Body of pancreas (tissue), 4 donors: ENCODE measurements at regions not wholly inside any gene's neighbourhood (a gene's known extent, or its start where the extent isn't known, plus 50 kb on each side); places are given as distances from the start of the nearest gene placed in this dataset.

Source experiments
- ATAC-seq: fragments of 150-250 bp; one replicate; pipeline ENCODE4 v1.9.1; 2016
- DNase-seq, 4 donors: peaks; one replicate each; pipeline ENCODE4 v3.0.0-alpha.2; 2019
- H3K27ac ChIP-seq, 4 donors: fragments of 200-600 bp; sonication (generic); 1 replicate in 3 of 4; 2 replicates in 1 of 4; pipeline versions ENCODE4 v1.5.1 to v1.6.1; 2016 to 2019; ENCODE audit warnings: mild to moderate bottlenecking in 1 of 4, mixed read lengths in 1 of 4, moderate library complexity in 1 of 4
- H3K27me3 ChIP-seq, 2 donors: fragments of 200-600 bp; sonication (generic); one replicate each; pipeline ENCODE4 v1.6.0; 2016; ENCODE audit warnings: mild to moderate bottlenecking in 1 of 2
- H3K36me3 ChIP-seq, 2 donors: fragments of 200-600 bp; sonication (generic); replicated peaks in 1 of 2; 2 replicates each; pipeline ENCODE4 v1.5.1; 2016; ENCODE audit warnings: low read depth in 2 of 2; ENCODE audit not compliant: insufficient read depth in 1 of 2
- H3K4me1 ChIP-seq: fragments of 200-600 bp; sonication (generic); one replicate; pipeline ENCODE4 v1.6.0; 2016
- H3K4me3 ChIP-seq, 2 donors: fragments of 200-600 bp; sonication (generic); 1 replicate in 1 of 2; 2 replicates in 1 of 2; pipeline ENCODE4 v1.5.1; 2016 to 2019
- H3K9me3 ChIP-seq, 3 donors: fragments of 200-600 bp; sonication (generic); 1 replicate in 2 of 3; 2 replicates in 1 of 3; pipeline ENCODE4 v1.5.1; 2016
- CTCF ChIP-seq, 7 experiments: fragments of 450-650 bp in 4 of 7; fragments of 200-600 bp in 3 of 7; sonication (generic) in 3 of 7; IDR thresholded peaks; one replicate each; pipeline ENCODE4 v1.5.1; 2016 to 2019; ENCODE audit warnings: antibody characterized with exemption in 7 of 7
- POLR2A ChIP-seq, 3 donors: fragments of 450-650 bp; IDR thresholded peaks; one replicate each; pipeline ENCODE4 v1.6.1; 2016; ENCODE audit warnings: antibody characterized with exemption in 3 of 3, mild to moderate bottlenecking in 2 of 3
- WGBS, 2 donors: methylation state at CpG; one replicate each; pipeline ENCODE4 v1.1.5; 2017; 5-methylcytosine and 5-hydroxymethylcytosine counted together
- intact Hi-C: fragments of 100-400 bp; cut with DNase I; formaldehyde crosslinking; loops from one replicate; pipeline ENCODE4 v1.15.1; 2023

GRCh38 chr17:77445760-77446532, 305.2 kb downstream of the SEC14L1 start:
- DNase-seq (peak in 2 of 4 donors; percentile 50 to 53), ATAC-seq (peak; percentile 54)
- Histone ChIP-seq H3K9me3 (no peaks in the 10 kb centered on the region), H3K4me1 (peaks cover 47% of the 10 kb centered on the region), H3K27ac (peak overlapping the region in 3 of 4 donors; percentile 41 to 68 (median 63)), H3K36me3 (no peaks in the 10 kb centered on the region), H3K27me3 (no peaks in the 10 kb centered on the region), H3K4me3 (no peak overlapping the region)
- WGBS, 2 donors, result 57 to 75% methylated on average over 8 to 16 of the region's 16 CpGs
- no peak for TF ChIP-seq CTCF (IDR thresholded peaks at IDR 0.05)
- TF ChIP-seq POLR2A (IDR thresholded peaks at IDR 0.05), result no peak
- intact Hi-C loops, result no loop called here

- DNase-seq (no peak), ATAC-seq (no peak)
- intact Hi-C loops, result no loop called here
- H3K36me3 ChIP-seq, result no peaks in the 10 kb centered on the region
- H3K27ac ChIP-seq, result no peak overlapping the region
- TF ChIP-seq POLR2A (IDR thresholded peaks at IDR 0.05) (no peak), CTCF (IDR thresholded peaks at IDR 0.05) (no peak)
- no peaks in the 10 kb centered on the region for H3K9me3 ChIP-seq
- H3K4me3 ChIP-seq, result no peak overlapping the region
- 91 to 95% methylated on average over 20 of the region's 20 CpGs for WGBS, 2 donors
- peaks cover 57% of the 10 kb centered on the region for H3K4me1 ChIP-seq
- H3K27me3 ChIP-seq, result no peaks in the 10 kb centered on the region
Observed at GRCh38 chr17:77446940-77447634, 306.3 kb downstream of the SEC14L1 start.

GRCh38 chr17:77449373-77449907, 308.7 kb downstream of the SEC14L1 start:
- intact Hi-C loops, result no loop called here
- no peak overlapping the region for H3K4me3 ChIP-seq
- no peaks in the 10 kb centered on the region for H3K9me3 ChIP-seq
- no peaks in the 10 kb centered on the region for H3K36me3 ChIP-seq
- H3K27ac ChIP-seq, result peak overlapping the region in 3 of 4 donors; percentile 86 to 89 (median 87)
- no peaks in the 10 kb centered on the region for H3K27me3 ChIP-seq
- TF ChIP-seq POLR2A (IDR thresholded peaks at IDR 0.05), result no peak
- no peak for TF ChIP-seq CTCF (IDR thresholded peaks at IDR 0.05)
- DNase-seq (no peak), ATAC-seq (no peak)
- peaks cover 76% of the 10 kb centered on the region for H3K4me1 ChIP-seq
- 63% methylated on average over 9 of the region's 9 CpGs for WGBS, 2 donors

GRCh38 chr17:77449908-77450741, 309.4 kb downstream of the SEC14L1 start:
- peak overlapping the region; percentile 77 to 89 (median 86) for H3K27ac ChIP-seq
- no peaks in the 10 kb centered on the region for H3K36me3 ChIP-seq
- WGBS, 2 donors, result 43 to 52% methylated on average over 16 to 23 of the region's 23 CpGs
- H3K9me3 ChIP-seq, result no peaks in the 10 kb centered on the region
- DNase-seq, result peak in 3 of 4 donors; percentile 51 to 57 (median 51)
- TF ChIP-seq POLR2A (IDR thresholded peaks at IDR 0.05) (no peak), CTCF (IDR thresholded peaks at IDR 0.05) (no peak)
- ATAC-seq, result peak; percentile 9
- H3K4me3 ChIP-seq, result no peak overlapping the region
- no peaks in the 10 kb centered on the region for H3K27me3 ChIP-seq
- peaks cover 76% of the 10 kb centered on the region for H3K4me1 ChIP-seq
- intact Hi-C loops, result no loop called here
